Stimulated activated CD8-positive, alpha-beta memory T cell treated with anti-CD3 and anti-CD28 coated beads, Interleukin-15, amount 100 ng/mL, for 48 hours (primary cell): ENCODE measurements at regions not wholly inside any gene's neighbourhood (a gene's known extent, or its start where the extent isn't known, plus 50 kb on each side); places are given as distances from the start of the nearest gene placed in this dataset.
"Not testable (repeated sequence)": the region's sequence is repeated elsewhere in the genome, so short reads cannot be mapped to it uniquely, and the experiment has no call there.

ENCODE experiments used
- DNase-seq, 2 donors: peaks; one replicate each; pipeline ENCODE4 v3.0.0-alpha.2; 2020; ENCODE audit warnings: low read depth in 2 of 2

DNA sequence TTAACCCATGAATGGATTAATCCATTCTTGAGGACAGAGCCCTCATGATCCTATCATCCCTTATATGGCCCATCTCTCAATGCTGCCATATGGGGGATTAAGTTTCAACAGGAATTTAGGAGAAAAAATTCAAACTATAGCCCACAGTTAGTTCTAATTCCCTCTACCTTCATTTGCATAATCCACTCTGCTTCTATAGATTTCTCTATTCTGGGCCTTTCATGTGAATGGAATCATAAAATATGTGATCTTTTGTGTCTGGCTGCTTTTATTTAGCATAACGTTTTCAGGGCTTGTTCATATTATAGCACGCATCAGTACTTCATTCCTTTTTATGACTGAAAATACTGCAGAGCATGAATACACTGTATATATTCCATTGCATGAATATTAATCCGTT is 55.4 kb downstream of the CTSL start:
- no peak for DNase-seq

DNA sequence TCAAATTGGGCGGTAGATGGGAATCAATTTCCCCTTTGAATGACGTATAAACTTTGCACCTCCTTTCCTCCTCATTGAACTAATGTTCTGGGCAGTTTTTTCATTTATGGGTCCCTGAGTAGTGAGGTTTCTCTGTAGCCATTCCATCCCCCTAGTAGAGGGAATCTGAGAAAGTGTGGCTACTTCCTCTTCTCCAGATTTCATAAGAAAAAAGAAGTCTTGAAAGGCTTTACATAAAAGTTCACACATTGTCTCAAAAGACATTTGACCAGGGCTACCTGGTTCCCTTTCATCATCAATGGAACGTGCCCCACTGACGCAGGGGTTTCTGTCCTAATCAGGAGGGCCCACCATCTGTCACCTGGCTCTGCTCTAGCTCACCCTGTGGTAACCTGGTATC is 57.3 kb downstream of the CTSL start:
- no peak for DNase-seq

DNA sequence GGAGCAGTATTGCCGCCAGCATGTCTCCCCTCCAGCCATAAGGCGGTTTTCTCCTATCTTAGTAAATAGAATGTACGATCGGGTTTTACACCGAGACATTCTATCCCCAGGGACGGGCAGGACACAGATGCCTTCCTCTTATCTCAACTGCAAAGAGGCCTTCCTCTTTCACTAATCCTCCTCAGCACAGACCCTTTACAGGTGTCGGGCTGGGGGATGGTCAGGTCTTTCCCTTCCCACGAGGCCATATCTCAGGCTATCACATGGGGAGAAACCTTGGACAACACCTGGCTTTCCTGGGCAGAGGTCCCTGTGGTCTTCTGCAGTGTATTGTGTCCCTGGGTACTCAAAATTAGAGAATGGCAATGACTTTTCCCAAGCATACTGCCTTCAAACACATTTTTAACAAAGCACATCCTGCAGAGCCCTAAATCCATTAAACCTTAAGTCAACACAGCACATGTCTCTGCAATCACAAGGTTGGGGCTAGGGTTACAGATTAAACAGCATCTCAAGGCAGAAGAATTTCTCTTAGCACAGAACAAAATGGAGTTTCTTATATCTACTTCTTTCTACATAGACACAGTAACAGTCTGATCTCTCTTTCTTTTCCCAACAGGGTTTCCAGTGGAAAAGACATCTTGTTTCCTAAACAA is 59.5 kb downstream of the CTSL start:
- not testable (repeated sequence) for DNase-seq

- no peak for DNase-seq
Measured at GRCh38 chr9:87786423-87786822, 60.5 kb downstream of the CTSL start.

GRCh38 chr9:87786876-87787275 is 61.0 kb downstream of the CTSL start:
- DNase-seq: no peak

GRCh38 chr9:87787735-87788134 is 61.8 kb downstream of the CTSL start:
- DNase-seq: no peak

GRCh38 chr9:87792831-87793288 is 66.9 kb downstream of the CTSL start:
- peak; percentile 43 to 61 for DNase-seq

- DNase-seq: no peak
Measured at GRCh38 chr9:87793292-87793691, 67.4 kb downstream of the CTSL start.

DNA sequence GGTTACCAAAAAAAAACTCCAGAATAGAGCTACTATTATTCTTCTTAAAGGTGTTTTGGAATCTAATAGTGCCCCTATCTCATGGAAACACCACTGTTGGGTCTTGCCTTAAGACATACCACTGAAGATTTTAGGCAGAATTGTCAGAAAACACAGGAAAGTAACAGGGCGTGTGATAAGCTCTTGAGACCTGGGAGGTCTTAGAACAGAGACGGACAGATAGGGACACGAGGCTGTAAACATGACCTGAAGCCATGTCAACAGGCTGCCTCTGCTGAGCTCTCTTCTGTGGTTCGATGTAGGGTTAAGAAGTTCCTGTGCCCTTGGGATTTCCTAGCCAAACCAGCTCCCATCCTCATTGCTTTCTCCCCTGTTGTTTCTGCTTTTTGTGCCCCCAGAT is 69.3 kb downstream of the CTSL start:
- no peak for DNase-seq

GRCh38 chr9:87796196-87796595 is 70.3 kb downstream of the CTSL start:
- no peak for DNase-seq

- no peak for DNase-seq
Measured at GRCh38 chr9:87798261-87798833, 72.4 kb downstream of the CTSL start.

DNA sequence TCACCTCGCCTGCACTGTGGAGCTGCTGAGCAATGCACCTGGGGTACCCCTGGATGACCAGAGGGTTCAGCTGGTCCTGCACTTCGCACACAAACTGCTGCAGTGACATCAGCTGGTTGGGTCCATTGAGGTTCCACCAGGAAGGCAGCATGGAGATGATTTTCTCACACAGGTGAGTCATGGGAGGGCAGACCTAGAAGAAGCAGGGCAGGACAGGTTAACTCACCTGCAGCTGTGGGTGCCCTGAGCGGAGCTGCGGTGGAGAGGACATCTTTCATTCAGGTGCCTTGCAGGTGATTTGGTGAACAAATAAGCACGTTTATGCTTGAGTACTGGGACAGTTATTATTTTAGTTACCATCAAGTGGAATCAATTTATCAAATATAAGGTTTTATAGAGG is 73.6 kb downstream of the CTSL start:
- DNase-seq: no peak

GRCh38 chr9:87800456-87800855 is 74.5 kb downstream of the CTSL start:
- DNase-seq: no peak

DNA sequence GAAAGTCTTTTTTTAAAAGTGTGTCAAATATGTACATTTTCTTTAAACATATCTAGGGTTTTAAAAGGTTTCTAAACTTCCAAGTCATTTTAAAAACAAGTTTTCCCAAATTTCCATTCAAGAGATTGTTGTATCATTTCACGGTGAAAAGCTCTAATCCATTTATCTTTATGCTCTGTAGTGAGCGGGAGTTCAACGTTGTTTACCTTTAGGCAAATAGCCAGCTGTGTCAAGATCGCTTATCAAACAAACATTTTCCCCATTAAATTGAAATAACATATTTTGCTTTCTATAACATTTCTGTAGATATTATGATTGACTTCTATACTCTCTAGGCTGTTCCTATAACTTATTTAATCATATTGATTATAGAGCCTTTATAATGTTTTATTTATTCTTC is 75.1 kb downstream of the CTSL start:
- DNase-seq: no peak

DNA sequence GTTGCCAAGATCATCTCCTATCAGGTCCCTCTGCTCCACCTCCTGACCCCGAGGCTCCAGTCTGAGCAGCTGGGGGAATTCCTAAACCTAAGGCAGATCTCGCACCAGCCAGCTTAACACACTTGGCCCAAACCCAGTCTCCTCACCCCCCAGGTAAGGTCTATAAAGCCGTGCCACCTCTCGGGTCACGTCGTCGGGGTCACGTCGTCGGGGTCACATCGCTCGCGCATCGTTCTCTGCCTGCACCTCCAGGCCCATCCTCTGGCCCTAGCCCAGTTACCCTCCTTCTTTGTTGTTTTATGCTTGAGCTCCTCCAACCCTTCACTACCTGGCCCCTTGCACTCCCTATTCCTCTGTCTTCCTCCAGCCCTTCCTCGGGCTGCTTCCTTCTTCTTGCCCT is 77.2 kb downstream of the CTSL start:
- no peak for DNase-seq

DNA sequence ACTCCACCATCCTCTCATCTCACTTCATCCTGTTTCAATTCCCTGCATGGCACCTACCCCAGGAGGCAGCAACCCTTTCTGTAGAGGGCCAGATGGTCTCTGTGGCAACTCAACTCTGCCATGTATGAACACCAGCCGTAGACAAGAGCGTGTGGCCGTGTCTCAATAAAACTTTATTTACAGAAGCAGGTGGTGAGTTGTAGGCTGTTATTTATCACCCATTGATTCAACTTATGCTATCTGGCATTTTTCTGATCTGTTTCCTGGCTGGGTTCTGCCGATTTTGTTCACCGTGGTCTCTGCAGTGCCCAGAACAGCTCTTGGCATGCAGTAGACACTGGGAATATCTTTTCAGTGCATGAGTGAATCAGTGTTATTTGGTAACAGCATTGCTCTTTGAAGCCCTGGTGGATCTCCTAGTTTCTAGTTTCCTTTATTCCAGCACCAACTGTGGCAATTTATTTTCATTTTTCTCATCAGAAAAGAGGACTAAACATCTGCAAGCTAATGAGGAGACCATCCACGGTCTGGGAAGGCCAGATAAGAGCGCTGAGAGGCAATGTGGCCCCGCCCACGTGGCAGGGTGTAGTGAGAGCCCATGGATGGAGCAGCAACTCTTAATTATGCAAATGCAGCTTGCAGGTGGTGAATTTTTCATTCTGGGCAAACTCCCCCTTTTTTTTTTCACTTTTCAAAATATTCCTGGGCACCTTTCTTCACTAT is 77.9 kb downstream of the CTSL start:
- DNase-seq: no peak

DNA sequence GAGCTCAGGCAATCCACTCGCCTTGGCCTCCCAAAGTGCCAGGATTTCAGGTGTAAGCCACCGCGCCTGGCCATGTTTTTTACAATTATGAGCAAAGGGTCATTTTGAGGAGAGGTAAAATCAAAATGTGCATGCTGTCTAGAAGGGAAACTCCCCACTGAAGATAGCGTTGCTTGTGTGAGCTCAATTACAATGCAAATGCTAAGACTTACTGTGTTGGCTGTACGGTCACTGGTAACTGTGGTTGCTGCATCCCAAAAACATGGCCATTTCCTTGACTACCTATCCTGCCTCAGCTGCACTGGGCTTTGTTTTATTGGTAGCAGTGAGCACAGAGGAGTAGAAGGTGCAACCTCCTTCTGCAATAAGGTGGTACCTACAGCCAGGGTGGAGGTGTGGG is 77.4 kb upstream of the SPATA31E1 start:
- DNase-seq: no peak

DNA sequence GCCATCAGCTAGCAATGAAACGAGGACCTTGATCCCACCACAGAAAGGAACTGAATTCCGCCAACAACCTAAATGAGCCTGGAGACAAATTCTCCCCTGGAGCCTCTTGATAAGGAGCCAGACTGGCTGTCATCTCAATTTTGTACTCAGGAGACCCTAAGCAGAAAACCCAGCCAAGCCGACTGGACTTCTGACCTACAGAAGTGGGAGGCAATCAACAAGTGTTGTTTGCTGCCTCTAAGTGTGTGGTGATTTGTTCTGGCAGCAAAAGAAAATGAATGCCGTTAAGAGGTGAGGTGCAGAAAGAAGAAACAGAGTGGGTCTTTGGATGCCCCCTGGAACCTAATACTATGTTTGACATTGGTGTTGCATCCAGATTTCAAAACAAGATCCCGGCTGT is 72.7 kb upstream of the SPATA31E1 start:
- DNase-seq: no peak

- no peak for DNase-seq
Measured at GRCh38 chr9:87810679-87811178, 71.9 kb upstream of the SPATA31E1 start.

- DNase-seq: peak in 1 of 2 donors; percentile 38
Measured at GRCh38 chr9:87812375-87813118, 70.1 kb upstream of the SPATA31E1 start.

- DNase-seq: no peak
Measured at GRCh38 chr9:87813119-87813463, 69.6 kb upstream of the SPATA31E1 start.

- DNase-seq: no peak
Measured at GRCh38 chr9:87816036-87816435, 66.6 kb upstream of the SPATA31E1 start.
